ENCODE measurements at regions not wholly inside any gene's neighbourhood (a gene's known extent, or its start where the extent isn't known, plus 50 kb on each side); places are given as distances from the start of the nearest gene placed in this dataset.

- TF ChIP-seq CTCF (IDR thresholded peaks at IDR 0.05) (no peak), USF1 (IDR thresholded peaks at IDR 0.05; ENCODE audit: borderline replicate concordance, low read depth) (no peak), REST (IDR thresholded peaks at IDR 0.05; ENCODE audit: low read depth, low read length) (no peak), SIN3A (IDR thresholded peaks at IDR 0.05; ENCODE audit: borderline replicate concordance, low read depth, low read length) (no peak), SMC3 (IDR thresholded peaks at IDR 0.05; ENCODE audit: low read depth, low read length) (no peak), RFX5 (IDR thresholded peaks at IDR 0.05; ENCODE audit: low read length) (no peak), USF2 (IDR thresholded peaks at IDR 0.05; ENCODE audit: borderline replicate concordance, low read depth, low read length) (no peak), POLR2AphosphoS5 (IDR thresholded peaks at IDR 0.05; ENCODE audit: low read depth, low read length) (no peak), JUND (IDR thresholded peaks at IDR 0.05) (no peak), CHD2 (IDR thresholded peaks at IDR 0.05; ENCODE audit: low read length, partially characterized antibody) (no peak), RAD21 (IDR thresholded peaks at IDR 0.05; ENCODE audit: low read length) (no peak)
Observed at GRCh38 chr10:133028158-133028557, 59.6 kb upstream of the ADGRA1 start.

All from SK-N-SH (cell line).